SIG-M5 treated with dmso at 0.1 percent for 504 hours (cell line): ENCODE measurements at regions not wholly inside any gene's neighbourhood (a gene's known extent, or its start where the extent isn't known, plus 50 kb on each side); places are given as distances from the start of the nearest gene placed in this dataset.

Experiments used
- DNase-seq: peaks from one replicate; lab custom pipeline; 2025; ENCODE audit not compliant: unreplicated experiment; lab: John Stamatoyannopoulos, UW

DNA sequence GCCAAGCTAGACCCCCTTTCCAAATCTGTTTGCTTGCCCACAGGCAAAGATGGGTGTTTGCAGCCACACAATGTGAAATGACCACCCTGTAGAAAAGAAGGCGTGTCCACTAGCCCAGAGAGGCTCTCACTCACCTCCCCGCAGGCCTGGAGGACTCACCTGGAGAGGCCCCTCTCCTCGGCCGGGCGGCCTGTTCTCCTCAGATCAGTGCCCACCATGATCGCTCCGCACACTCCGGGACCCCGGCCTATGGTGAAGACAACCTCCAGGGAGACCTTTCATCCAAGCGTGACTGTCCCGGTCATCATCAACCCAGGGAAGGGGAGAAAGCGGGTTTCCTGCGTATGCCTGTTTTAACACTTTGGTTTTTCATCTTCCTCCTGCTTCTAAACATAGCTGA lies 328.7 kb upstream of the SALL3 start:
- no peak for DNase-seq

DNA sequence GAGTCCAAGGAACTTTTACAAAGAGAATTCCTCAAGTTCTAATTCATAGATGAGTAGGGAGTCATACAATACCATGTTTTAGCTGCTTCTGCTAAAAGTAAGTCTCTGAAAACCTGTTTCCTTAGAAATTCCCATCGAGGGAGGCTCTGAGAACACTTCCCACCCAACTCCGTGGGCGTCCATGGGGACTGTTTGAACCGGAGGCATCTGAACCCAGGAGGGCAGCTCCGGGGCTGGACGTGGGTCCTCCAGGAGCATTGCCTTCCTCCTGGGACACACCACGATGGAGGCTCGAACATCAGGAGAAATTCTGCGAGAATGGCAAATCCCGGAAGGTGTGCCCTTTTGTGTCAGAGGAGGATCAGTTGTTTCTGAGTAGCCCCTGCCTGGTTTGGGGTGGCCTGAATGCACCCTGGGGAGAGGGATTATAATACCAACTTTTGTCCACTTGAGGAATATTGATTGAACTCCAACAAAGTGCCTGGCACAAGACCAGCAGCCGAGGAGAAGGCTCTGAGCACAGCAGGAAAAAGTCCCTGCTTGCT lies 327.5 kb upstream of the SALL3 start:
- DNase-seq: no peak

DNA sequence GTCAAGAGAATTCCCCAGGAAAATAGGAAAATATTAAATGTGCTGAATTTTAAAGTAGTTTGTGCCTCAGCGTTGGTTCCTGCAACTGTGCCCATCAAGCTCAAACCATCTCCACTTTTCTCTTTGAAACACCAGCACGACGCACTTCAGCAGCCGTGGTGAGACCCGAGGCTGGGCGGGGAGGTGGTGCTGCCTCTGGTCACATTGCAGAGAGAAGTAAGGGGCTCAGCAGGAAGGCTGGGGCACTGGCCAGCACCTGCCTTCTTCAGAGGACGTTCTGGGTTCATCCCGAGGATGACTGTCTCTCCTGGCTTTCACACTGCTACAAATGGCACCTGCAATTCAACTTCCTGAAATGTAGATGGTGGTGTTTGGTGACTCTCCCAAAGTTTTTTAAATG lies 323.7 kb upstream of the SALL3 start:
- no peak for DNase-seq

DNA sequence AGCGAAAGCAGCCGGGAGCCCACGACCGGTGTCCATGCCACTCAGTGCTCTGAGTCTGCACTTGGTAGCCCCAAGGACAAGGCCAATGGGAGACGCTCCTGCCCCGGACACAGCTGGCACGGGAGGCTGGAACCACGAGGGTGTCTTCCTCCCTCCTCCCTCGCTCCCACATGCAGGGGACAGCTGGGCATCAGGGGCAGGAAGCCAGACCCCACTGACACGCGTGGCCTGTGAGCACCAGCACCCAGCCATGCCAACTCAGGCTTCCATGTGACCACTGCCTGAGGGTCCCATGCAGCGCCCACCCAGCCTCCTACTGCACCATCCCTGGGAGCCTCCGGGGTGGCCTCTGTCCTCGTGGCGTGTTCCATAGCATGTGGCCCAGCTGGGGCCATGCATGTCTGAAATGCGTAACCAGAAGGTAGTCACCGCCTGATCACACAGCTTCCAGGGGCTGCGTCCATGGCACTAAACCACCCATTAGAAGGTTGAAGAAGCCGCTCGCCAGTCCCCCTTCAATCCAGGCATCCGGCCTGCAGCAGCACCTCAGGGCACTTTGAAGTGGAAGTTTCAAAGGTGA lies 323.2 kb upstream of the SALL3 start:
- no peak for DNase-seq

- DNase-seq: no peak
Measured at GRCh38 chr18:78658531-78658930, 321.1 kb upstream of the SALL3 start.

- no peak for DNase-seq
Measured at GRCh38 chr18:78659057-78659456, 320.6 kb upstream of the SALL3 start.

- no peak for DNase-seq
Measured at GRCh38 chr18:78659748-78660147, 319.9 kb upstream of the SALL3 start.

- no peak for DNase-seq
Measured at GRCh38 chr18:78660311-78660710, 319.3 kb upstream of the SALL3 start.

- no peak for DNase-seq
Measured at GRCh38 chr18:78661316-78661715, 318.3 kb upstream of the SALL3 start.

- DNase-seq: no peak
Measured at GRCh38 chr18:78662879-78663278, 316.7 kb upstream of the SALL3 start.

GRCh38 chr18:78664048-78664447 lies 315.6 kb upstream of the SALL3 start:
- no peak for DNase-seq

DNA sequence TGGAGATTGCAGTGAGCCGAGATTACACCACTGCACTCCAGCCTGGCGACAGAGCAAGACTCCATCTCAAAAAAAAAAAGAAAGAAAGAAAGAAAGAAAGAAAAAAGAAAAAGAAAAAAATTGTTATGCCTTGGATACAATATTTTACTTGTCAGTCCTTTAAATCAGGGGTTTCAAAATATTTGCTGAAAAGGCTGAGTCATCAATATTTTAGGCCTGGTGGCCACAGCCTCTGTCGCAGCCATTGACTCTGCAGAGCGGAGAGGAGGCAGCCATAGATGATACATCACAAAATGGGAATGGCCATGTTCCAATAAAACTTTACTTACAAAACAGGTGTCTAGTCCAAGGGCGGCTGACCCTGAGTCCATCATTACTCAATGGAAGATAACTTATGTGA lies 314.8 kb upstream of the SALL3 start:
- no peak for DNase-seq

GRCh38 chr18:78665644-78666043 lies 314.0 kb upstream of the SALL3 start:
- DNase-seq: no peak

DNA sequence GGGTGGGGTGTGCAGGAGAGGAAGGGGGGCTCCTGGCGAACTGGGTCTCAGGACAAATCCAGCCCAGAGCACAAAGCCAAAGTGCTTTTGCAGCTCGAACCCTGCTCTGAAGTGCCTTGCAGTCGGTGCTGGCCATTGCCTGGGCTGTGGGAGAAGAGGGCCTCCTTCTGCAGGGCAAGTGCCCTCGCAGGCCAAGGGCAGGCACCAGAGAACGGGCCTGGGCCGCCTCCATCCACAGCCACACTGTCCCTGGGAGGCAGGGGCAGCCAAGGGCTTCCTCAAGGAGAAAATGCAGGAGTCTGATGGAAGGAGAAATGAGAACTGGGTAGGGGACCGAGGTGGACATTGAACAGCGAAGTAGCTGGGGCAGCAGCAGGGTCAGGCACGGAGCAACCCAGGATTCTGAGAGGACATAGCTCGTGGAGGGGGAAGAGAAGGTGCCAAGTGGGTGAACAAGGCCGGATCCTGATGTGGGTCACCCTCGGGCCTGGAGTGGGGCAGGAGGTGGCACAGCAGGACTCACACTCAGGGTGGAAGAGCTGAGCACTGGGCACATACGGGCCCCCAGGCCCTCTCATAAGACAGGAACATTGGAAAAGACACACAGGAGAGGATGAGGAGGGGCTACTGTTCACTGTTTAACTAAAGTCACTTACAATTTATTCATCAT lies 312.8 kb upstream of the SALL3 start:
- DNase-seq: no peak

GRCh38 chr18:78670778-78671391 lies 308.7 kb upstream of the SALL3 start:
- DNase-seq: no peak

- DNase-seq: no peak
Measured at GRCh38 chr18:78671551-78671950, 308.1 kb upstream of the SALL3 start.

DNA sequence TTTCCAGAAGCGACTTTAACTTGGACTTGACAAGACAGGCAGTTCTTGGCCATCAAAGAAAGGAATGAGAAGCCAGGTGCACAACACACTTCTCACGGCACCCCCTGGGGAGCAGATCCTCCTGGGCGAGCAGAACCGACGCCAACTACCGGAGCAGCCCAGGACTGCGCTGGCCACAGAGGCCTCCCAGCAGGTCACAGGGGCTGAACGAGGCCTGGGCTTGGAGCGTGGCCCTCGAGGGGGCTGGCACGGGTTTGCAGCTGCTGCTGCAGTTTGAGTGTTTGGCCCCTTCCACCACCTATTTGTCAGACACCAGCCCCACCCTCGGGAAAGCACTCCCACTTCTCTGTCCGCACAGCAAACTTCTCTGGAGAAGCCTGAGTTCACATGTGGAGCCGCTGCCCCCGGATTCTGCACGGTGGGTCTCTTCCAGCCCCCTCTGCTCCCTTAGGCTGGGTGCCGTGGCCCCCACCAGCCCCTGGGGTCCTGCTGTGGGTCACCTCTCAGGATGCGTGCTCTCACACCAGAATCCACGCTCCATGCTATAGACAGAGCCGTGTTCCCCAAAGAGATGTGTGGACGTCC lies 306.7 kb upstream of the SALL3 start:
- DNase-seq: no peak

DNA sequence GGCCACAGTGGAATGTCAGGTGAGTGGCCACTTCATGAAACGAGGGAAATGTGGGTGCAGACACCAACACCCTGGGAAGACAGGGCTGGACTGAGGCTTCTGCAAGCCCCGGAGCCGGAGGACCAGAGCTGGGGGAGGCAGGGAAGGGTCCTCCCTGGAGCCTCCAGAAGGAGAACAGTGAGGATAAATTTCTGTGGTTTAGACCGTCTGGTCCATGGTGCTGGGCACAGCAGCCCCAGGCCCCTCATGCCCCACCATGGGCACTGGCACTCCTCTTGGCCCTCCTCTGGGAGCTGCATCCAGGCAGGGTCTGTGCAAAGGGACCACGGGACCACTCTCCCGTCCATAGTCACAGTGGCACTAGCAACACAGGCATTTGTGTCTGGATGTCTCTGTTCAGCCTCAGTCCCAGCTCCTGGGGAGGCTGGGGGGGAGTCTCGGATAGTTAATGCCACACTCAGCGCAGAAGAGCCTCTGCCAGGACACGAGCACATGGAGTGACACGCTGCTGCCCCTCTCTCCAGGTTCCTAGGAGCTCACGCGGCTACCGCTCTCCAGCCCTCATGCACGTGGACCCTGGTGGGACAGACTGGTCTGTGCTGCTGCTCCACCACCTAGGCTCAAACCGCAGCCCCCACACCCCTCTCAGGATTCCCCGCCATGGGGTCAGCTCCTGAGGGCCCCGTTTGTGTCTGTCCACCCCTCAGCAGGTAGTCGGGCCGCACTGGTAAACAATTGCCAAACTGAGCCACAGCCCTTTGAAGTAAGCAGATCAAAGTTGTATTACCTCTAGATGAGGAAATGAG lies 305.9 kb upstream of the SALL3 start:
- DNase-seq: no peak

DNA sequence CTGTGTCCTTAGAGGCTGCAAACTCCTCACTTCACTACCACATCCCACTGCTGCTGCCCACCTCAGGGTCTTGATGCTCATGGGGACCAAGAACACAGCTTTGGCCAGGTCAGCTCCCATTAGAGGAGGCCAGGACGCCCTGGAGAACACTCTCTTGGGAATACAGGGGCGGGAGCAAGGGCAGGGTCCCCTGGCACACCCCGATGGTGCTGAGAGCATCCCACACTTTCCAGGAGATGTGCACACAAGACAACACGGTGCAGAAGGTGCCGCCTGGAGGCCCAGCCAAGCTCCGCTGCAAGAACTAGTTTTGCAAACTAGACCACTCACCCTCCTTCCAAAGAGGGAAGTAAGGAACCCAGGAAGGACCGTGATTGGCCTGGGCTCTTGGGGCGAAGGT lies 304.4 kb upstream of the SALL3 start:
- no peak for DNase-seq

GRCh38 chr18:78676622-78677482 lies 302.8 kb upstream of the SALL3 start:
- DNase-seq: no peak
